Stimulated activated CD8-positive, alpha-beta memory T cell treated with anti-CD3 and anti-CD28 coated beads, Interleukin-4, amount 100 ng/mL, for 1 hour (primary cell): ENCODE measurements at regions not wholly inside any gene's neighbourhood (a gene's known extent, or its start where the extent isn't known, plus 50 kb on each side); places are given as distances from the start of the nearest gene placed in this dataset.
"Not testable (repeated sequence)": the region's sequence is repeated elsewhere in the genome, so short reads cannot be mapped to it uniquely, and the experiment has no call there.

Experiments
- DNase-seq, 2 donors: peaks; one replicate each; pipeline ENCODE4 v3.0.0-alpha.2; 2020; ENCODE audit warnings: low read depth in 2 of 2, low spot score in 1 of 2

GRCh38 chrY:18958846-18959245 is 185.3 kb upstream of the HSFY2 start:
- DNase-seq, result no peak

- no peak for DNase-seq
These were observed 178.3 kb upstream of the HSFY2 start for GRCh38 chrY:18951657-18952435.

GRCh38 chrY:18951019-18951418 is 177.5 kb upstream of the HSFY2 start:
- no peak for DNase-seq

GRCh38 chrY:18936831-18937230 is 163.3 kb upstream of the HSFY2 start:
- no peak for DNase-seq

GRCh38 chrY:18919256-18919655 is 145.7 kb upstream of the HSFY2 start:
- no peak for DNase-seq

- DNase-seq, result no peak
These were observed 139.3 kb upstream of the HSFY2 start for GRCh38 chrY:18912846-18913245.

GRCh38 chrY:18909846-18910245 is 136.3 kb upstream of the HSFY2 start:
- DNase-seq, result no peak

GRCh38 chrY:18906198-18906597 is 132.7 kb upstream of the HSFY2 start:
- DNase-seq, result not testable (repeated sequence)

GRCh38 chrY:18904296-18904695 is 130.8 kb upstream of the HSFY2 start:
- DNase-seq, result no peak

- DNase-seq, result no peak
These were observed 118.5 kb upstream of the HSFY2 start for GRCh38 chrY:18891994-18892393.

- no peak for DNase-seq
These were observed 116.0 kb upstream of the HSFY2 start for GRCh38 chrY:18889548-18889947.

GRCh38 chrY:18884748-18885147 is 111.2 kb upstream of the HSFY2 start:
- no peak for DNase-seq

GRCh38 chrY:18869145-18869544 is 95.6 kb upstream of the HSFY2 start:
- not testable (repeated sequence) for DNase-seq

- DNase-seq, result not testable (repeated sequence)
These were observed 93.5 kb upstream of the HSFY2 start for GRCh38 chrY:18866887-18867551.

GRCh38 chrY:18860856-18861255 is 87.3 kb upstream of the HSFY2 start:
- not testable (repeated sequence) for DNase-seq

GRCh38 chrY:18858484-18859191 is 85.1 kb upstream of the HSFY2 start:
- DNase-seq, result not testable (repeated sequence)

GRCh38 chrY:18855184-18855583 is 81.6 kb upstream of the HSFY2 start:
- DNase-seq, result not testable (repeated sequence)

GRCh38 chrY:18853323-18853722 is 79.8 kb upstream of the HSFY2 start:
- not testable (repeated sequence) for DNase-seq

GRCh38 chrY:18836643-18837042 is 63.1 kb upstream of the HSFY2 start:
- not testable (repeated sequence) for DNase-seq
